H1 (cell line): ENCODE measurements at regions not wholly inside any gene's neighbourhood (a gene's known extent, or its start where the extent isn't known, plus 50 kb on each side); places are given as distances from the start of the nearest gene placed in this dataset.

Experiments
- CTCF ChIA-PET: fragments of 300-600 bp; sonication (Branson Sonifier 250); formaldehyde crosslinking; loops from one replicate; lab custom pipeline; 2021; ENCODE audit not compliant: partially characterized antibody; lab: Charles Lee
- POLR2A ChIA-PET: fragments of 300-600 bp; sonication (Branson Sonifier 250); formaldehyde crosslinking; loops from one replicate; lab custom pipeline; 2021; ENCODE audit warnings: inconsistent platforms; ENCODE audit not compliant: partially characterized antibody; lab: Charles Lee
- DNase-seq, 2 experiments: peaks; one replicate each; pipeline versions ENCODE4 v3.0.0 to v3.0.0-alpha.2; 2010 to 2022; ENCODE audit warnings: low spot score in 2 of 2, low read depth in 1 of 2, mixed read lengths in 1 of 2
- FAIRE-seq: peaks from 2 replicates; lab custom pipeline; 2011; peaks lifted over from hg19 to GRCh38; lab: Jason Lieb, UNC
- H2AFZ ChIP-seq: 2 replicates; pipeline ENCODE4 v1.8.1; 2012; ENCODE audit warnings: low read length, inconsistent platforms
- H2AK5ac ChIP-seq: 2 replicates; pipeline ENCODE4 v1.6.1; 2013; ENCODE audit warnings: low read depth, low read length
- H2BK120ac ChIP-seq: replicated peaks from 2 replicates; pipeline ENCODE3; 2013; ENCODE audit warnings: low read depth, low read length, inconsistent platforms
- H2BK12ac ChIP-seq: 2 replicates; pipeline ENCODE4 v1.6.1; 2013; ENCODE audit warnings: low read depth, low read length
- H2BK15ac ChIP-seq: 2 replicates; pipeline ENCODE4 v1.6.1; 2013; ENCODE audit warnings: low read length
- H2BK20ac ChIP-seq: 2 replicates; pipeline ENCODE4 v1.6.1; 2013; ENCODE audit warnings: low read length
- H2BK5ac ChIP-seq: 2 replicates; pipeline ENCODE4 v1.6.1; 2013; ENCODE audit warnings: low read depth, low read length
- H3K14ac ChIP-seq: 2 replicates; pipeline ENCODE4 v1.6.1; 2013; ENCODE audit warnings: inconsistent platforms; ENCODE audit not compliant: insufficient read length
- H3K18ac ChIP-seq: 2 replicates; pipeline ENCODE4 v1.6.1; 2013; ENCODE audit warnings: low read length; ENCODE audit errors: extremely low read depth
- H3K23ac ChIP-seq: 2 replicates; pipeline ENCODE4 v1.6.1; 2013; ENCODE audit warnings: inconsistent platforms; ENCODE audit not compliant: insufficient read length
- H3K23me2 ChIP-seq: 2 replicates; pipeline ENCODE4 v1.6.1; 2013; ENCODE audit warnings: low read depth, low read length
- H3K27ac ChIP-seq: 2 replicates; pipeline ENCODE4 v1.6.1; 2011; ENCODE audit warnings: low read depth, low read length, inconsistent platforms
- H3K27me3 ChIP-seq, 4 experiments: replicated peaks in 1 of 4; 1 replicate in 1 of 4; 2 replicates in 3 of 4; pipeline versions ENCODE4 v1.6.1 to v1.8.1; 2011 to 2013; ENCODE audit warnings: low read length in 3 of 4, mild to moderate bottlenecking in 3 of 4, inconsistent platforms in 2 of 4, mixed read lengths in 2 of 4, moderate library complexity in 1 of 4; ENCODE audit not compliant: control insufficient read depth in 3 of 4, insufficient read depth in 3 of 4; ENCODE audit errors: extremely low read depth in 1 of 4
- H3K36me3 ChIP-seq, 4 experiments: 2 replicates each; pipeline versions ENCODE4 v1.6.1 to v1.8.1; 2011 to 2013; ENCODE audit warnings: mild to moderate bottlenecking in 4 of 4, low read length in 3 of 4, moderate library complexity in 2 of 4, control low read depth in 1 of 4, inconsistent platforms in 1 of 4; ENCODE audit not compliant: insufficient read depth in 4 of 4, control insufficient read depth in 2 of 4
- H3K4ac ChIP-seq: replicated peaks from 2 replicates; pipeline ENCODE3; 2013; ENCODE audit warnings: low read length, low read depth, mixed read lengths, inconsistent platforms; ENCODE audit not compliant: insufficient read length
- H3K4me1 ChIP-seq, 4 experiments: replicated peaks in 1 of 4; 1 replicate in 1 of 4; 2 replicates in 3 of 4; pipeline versions ENCODE4 v1.6.1 to v1.8.1; 2011 to 2013; ENCODE audit warnings: low read length in 3 of 4, inconsistent platforms in 2 of 4, mixed read lengths in 1 of 4; ENCODE audit not compliant: insufficient read depth in 4 of 4, control insufficient read depth in 3 of 4
- H3K4me2 ChIP-seq, 2 experiments: 2 replicates each; pipeline versions ENCODE4 v1.6.1 to v1.8.1; 2011 to 2013; ENCODE audit warnings: low read depth in 2 of 2, low read length in 2 of 2, control low read depth in 1 of 2, inconsistent platforms in 1 of 2, mild to moderate bottlenecking in 1 of 2; ENCODE audit not compliant: insufficient read depth in 1 of 2
- H3K4me3 ChIP-seq, 4 experiments: fragments of 200-600, 300-600 bp in 1 of 4; sonication (generic), shearing (Covaris generic), sonication (Bioruptor Twin) in 1 of 4; 2 replicates each; pipeline versions ENCODE4 v1.5.1 to v1.8.1; 2011 to 2016; ENCODE audit warnings: low read length in 4 of 4, low read depth in 3 of 4, control low read depth in 2 of 4, inconsistent platforms in 2 of 4, mild to moderate bottlenecking in 2 of 4, mixed read lengths in 1 of 4, moderate library complexity in 1 of 4; ENCODE audit not compliant: insufficient read depth in 2 of 4; ENCODE audit errors: extremely low read depth in 1 of 4
- H3K56ac ChIP-seq: replicated peaks from 2 replicates; pipeline ENCODE3; 2013; ENCODE audit warnings: low read depth, mild to moderate bottlenecking, mixed read lengths, low read length, inconsistent platforms; ENCODE audit not compliant: insufficient read length
- H3K79me1 ChIP-seq: 2 replicates; pipeline ENCODE4 v1.6.1; 2013; ENCODE audit warnings: low read depth, low read length, control low read depth
- H3K79me2 ChIP-seq, 2 experiments: 2 replicates each; pipeline versions ENCODE4 v1.6.1 to v1.8.1; 2012 to 2013; ENCODE audit warnings: low read length in 2 of 2, mild to moderate bottlenecking in 2 of 2, inconsistent platforms in 1 of 2; ENCODE audit not compliant: insufficient read depth in 2 of 2, control insufficient read depth in 1 of 2
- H3K9ac ChIP-seq, 4 experiments: replicated peaks in 1 of 4; 1 replicate in 1 of 4; 2 replicates in 3 of 4; pipeline versions ENCODE4 v1.6.1 to v1.8.1; 2011 to 2013; ENCODE audit warnings: low read depth in 3 of 4, low read length in 3 of 4, control low read depth in 2 of 4, mild to moderate bottlenecking in 2 of 4, moderate library complexity in 2 of 4, inconsistent platforms in 1 of 4; ENCODE audit errors: extremely low read depth in 1 of 4
- H3K9me3 ChIP-seq, 2 experiments: 2 replicates each; pipeline versions ENCODE4 v1.6.1 to v1.8.1; 2012 to 2013; ENCODE audit warnings: mild to moderate bottlenecking in 2 of 2, moderate library complexity in 2 of 2, control low read depth in 1 of 2, inconsistent platforms in 1 of 2, low read depth in 1 of 2, low read length in 1 of 2, mixed read lengths in 1 of 2; ENCODE audit not compliant: insufficient read depth in 2 of 2
- H4K20me1 ChIP-seq, 2 experiments: replicated peaks in 1 of 2; 2 replicates each; pipeline versions ENCODE3 to v1.8.1; 2011 to 2013; ENCODE audit warnings: inconsistent platforms in 2 of 2, low read length in 2 of 2, mild to moderate bottlenecking in 1 of 2; ENCODE audit not compliant: insufficient read depth in 2 of 2, control insufficient read depth in 1 of 2
- H4K5ac ChIP-seq: 2 replicates; pipeline ENCODE4 v1.6.1; 2013; ENCODE audit warnings: low read length, low read depth, mixed read lengths, inconsistent platforms; ENCODE audit not compliant: insufficient read length
- H4K8ac ChIP-seq: 2 replicates; pipeline ENCODE4 v1.8.0; 2013; ENCODE audit warnings: mild to moderate bottlenecking, moderate library complexity, low read length, inconsistent platforms; ENCODE audit not compliant: insufficient read depth; ENCODE audit errors: extremely low read depth
- H4K91ac ChIP-seq: replicated peaks from 2 replicates; pipeline ENCODE3; 2013; ENCODE audit warnings: low read length, mixed read lengths, inconsistent platforms; ENCODE audit not compliant: insufficient read length
- CEBPB ChIP-seq: IDR thresholded peaks from 2 replicates; pipeline ENCODE4 v1.6.1; 2012; ENCODE audit warnings: low read depth, low read length
- CTBP2 ChIP-seq: IDR thresholded peaks from 2 replicates; pipeline ENCODE4 v1.7.0; 2011; ENCODE audit warnings: borderline replicate concordance, mild to moderate bottlenecking, moderate library complexity, mixed read lengths, low read length; ENCODE audit not compliant: insufficient read depth, insufficient read length
- EGR1 ChIP-seq: IDR thresholded peaks from 2 replicates; pipeline ENCODE4 v1.6.1; 2011; ENCODE audit warnings: low read depth, low read length, borderline replicate concordance
- JUN ChIP-seq: IDR thresholded peaks from 2 replicates; pipeline ENCODE4 v1.6.1; 2011; ENCODE audit warnings: low read depth, mild to moderate bottlenecking, improper control_type of control experiment, low read length
- KDM1A ChIP-seq: fragments of 200-600, 300-600 bp; sonication (generic); IDR thresholded peaks from 2 replicates; pipeline ENCODE4 v1.7.1; 2016; ENCODE audit warnings: mild to moderate bottlenecking, low read length, borderline replicate concordance
- KDM4A ChIP-seq: IDR thresholded peaks from one replicate; pipeline ENCODE4 v1.7.1; 2012; ENCODE audit warnings: low read depth, mild to moderate bottlenecking, moderate library complexity, low read length, inconsistent platforms; ENCODE audit not compliant: severe bottlenecking
- NRF1 ChIP-seq: IDR thresholded peaks from 2 replicates; pipeline ENCODE4 v1.6.1; 2011; ENCODE audit warnings: mild to moderate bottlenecking, low read depth, low read length, improper control_type of control experiment
- POLR2AphosphoS5 ChIP-seq: IDR thresholded peaks from 2 replicates; pipeline ENCODE4 v1.6.1; 2011; ENCODE audit warnings: low read depth, low read length
- POU5F1 ChIP-seq: IDR thresholded peaks from 2 replicates; pipeline ENCODE4 v1.6.1; 2011; ENCODE audit warnings: low read depth, mild to moderate bottlenecking, low read length, moderate library complexity
- RNF2 ChIP-seq: fragments of 200-900, 300-1000 bp; sonication (generic); IDR thresholded peaks from 2 replicates; pipeline ENCODE4 v1.7.1; 2016; ENCODE audit warnings: borderline replicate concordance, low read depth, mild to moderate bottlenecking, antibody characterized with exemption, low read length; ENCODE audit not compliant: poor library complexity, severe bottlenecking; ENCODE audit errors: missing control alignments
- SAP30 ChIP-seq: fragments of 300-600 bp; sonication (generic); IDR thresholded peaks from 2 replicates; pipeline ENCODE4 v1.7.1; 2012; ENCODE audit warnings: low read length, moderate library complexity, mild to moderate bottlenecking, inconsistent platforms; ENCODE audit not compliant: insufficient read depth, insufficient replicate concordance
- SIN3A ChIP-seq, 2 experiments: IDR thresholded peaks in 1 of 2; conservative IDR thresholded peaks in 1 of 2; 2 replicates each; pipeline ENCODE4 v1.6.1; 2011 to 2012; ENCODE audit warnings: low read length in 2 of 2, improper control_type of control experiment in 1 of 2, low read depth in 1 of 2, mild to moderate bottlenecking in 1 of 2
- SIRT6 ChIP-seq: IDR thresholded peaks from one replicate; pipeline ENCODE4 v1.7.1; 2012; ENCODE audit warnings: low read length, inconsistent platforms
- TCF12 ChIP-seq: IDR thresholded peaks from 2 replicates; pipeline ENCODE4 v1.6.1; 2011; ENCODE audit warnings: low read depth, mild to moderate bottlenecking, low read length
- ZNF274 ChIP-seq: IDR thresholded peaks from 2 replicates; pipeline ENCODE4 v1.7.0; 2012; ENCODE audit warnings: low read length, borderline replicate concordance; ENCODE audit errors: extremely low read depth
- WGBS, 2 experiments: shearing (Covaris generic) in 1 of 2; methylation state at CpG; one replicate each; pipeline versions ENCODE4 v1.1.6 to v1.1.7; 2013 to 2015; ENCODE audit warnings: low lambda C conversion rate in 2 of 2, mixed read lengths in 2 of 2, inconsistent platforms in 1 of 2, low coverage in 1 of 2, missing lambda C conversion rate in 1 of 2; ENCODE audit not compliant: insufficient replicate concordance in 2 of 2, insufficient coverage in 1 of 2, insufficient read length in 1 of 2; ENCODE audit errors: extremely low coverage in 1 of 2, missing lambda C conversion rate in 1 of 2; 5-methylcytosine and 5-hydroxymethylcytosine counted together

DNA sequence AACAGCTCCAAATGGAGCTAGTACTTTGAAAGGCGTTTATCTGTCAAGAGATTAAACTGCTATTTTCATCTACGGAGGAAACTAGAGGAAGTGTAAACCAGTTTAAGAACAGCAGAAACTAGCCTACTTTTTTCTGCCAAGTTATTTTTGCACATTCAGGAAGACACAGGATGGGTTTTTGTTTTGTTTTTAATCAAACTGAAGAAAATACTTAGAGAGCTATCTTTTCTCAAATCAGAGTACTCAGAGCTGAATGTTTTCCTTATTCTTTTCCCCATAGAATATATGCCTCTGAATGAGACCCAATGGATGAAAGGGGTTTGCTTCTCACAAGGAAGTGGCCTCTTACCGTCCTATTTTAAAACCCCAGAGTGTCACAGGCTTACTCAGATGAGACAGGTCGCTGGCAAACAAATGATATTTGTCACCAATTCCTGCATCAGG, 538.5 kb downstream of the CD83 start:
- Histone ChIP-seq H3K4me2 (no peak overlapping the region), H3K18ac (no peak overlapping the region), H2BK120ac (no peak overlapping the region), H3K79me2 (no peaks in the 10 kb centered on the region), H4K8ac (no peak overlapping the region), H2BK5ac (no peak overlapping the region), H3K79me1 (no peaks in the 10 kb centered on the region), H2BK20ac (no peak overlapping the region), H4K20me1 (no peaks in the 10 kb centered on the region), H2BK12ac (no peak overlapping the region), H2AFZ (no peak overlapping the region), H3K23ac (no peak overlapping the region), H3K9me3 (no peaks in the 10 kb centered on the region), H3K36me3 (no peaks in the 10 kb centered on the region), H3K23me2 (no peaks in the 10 kb centered on the region), H3K9ac (no peak overlapping the region), H3K4me1 (no peaks in the 10 kb centered on the region; a peak in 1 of 7 replicates), H3K4me3 (no peak overlapping the region), H3K56ac (no peak overlapping the region), H3K27ac (no peak overlapping the region), H3K27me3 (no peaks in the 10 kb centered on the region), H2BK15ac (no peak overlapping the region), H3K14ac (no peak overlapping the region), H2AK5ac (no peak overlapping the region), H3K4ac (no peak overlapping the region), H4K5ac (no peak overlapping the region), H4K91ac (no peak overlapping the region)
- ChIA-PET CTCF (interaction anchor here (0.6 to 1.0 kb wide), 2 partner anchors 55 to 1074 kb away, joined by 3 to 5 read pairs; no protein-coding TSS in a partner anchor), POLR2A (no interaction called here)
- TF ChIP-seq POU5F1 (no peak), EGR1 (no peak), TCF12 (no peak), KDM1A (no peak), JUN (no peak), SIRT6 (no peak), CTBP2 (no peak), CEBPB (no peak), KDM4A (no peak), NRF1 (no peak), ZNF274 (no peak), RNF2 (no peak), SAP30 (no peak), POLR2AphosphoS5 (no peak), SIN3A (conservative IDR thresholded peaks at IDR 0.05 in 1 of 2, IDR thresholded peaks at IDR 0.05 in 1 of 2; ENCODE audit: low read depth in 1 of 2, low read length in 2 of 2) (no peak)
- no peak for DNase-seq
- 68% methylated on average over 4 of the region's 4 CpGs; no CpG with 5 or more reads in 1 of the 2 experiments for WGBS, 2 experiments
- FAIRE-seq, result no peak
